Posterior cingulate gyrus (tissue), 11 donors: ENCODE measurements at regions not wholly inside any gene's neighbourhood (a gene's known extent, or its start where the extent isn't known, plus 50 kb on each side); places are given as distances from the start of the nearest gene placed in this dataset.
A peak's percentile ranks its signal among the peaks of the same experiment; 100 is the strongest.

Experiments
- DNase-seq, 10 donors: peaks; one replicate each; pipeline versions ENCODE4 v3.0.0 to v3.0.0-alpha.2; 2020 to 2021; ENCODE audit warnings: mixed read lengths in 3 of 10
- intact Hi-C: fragments of 100-400 bp; cut with DNase I; formaldehyde crosslinking; loops from one replicate; pipeline ENCODE4 v1.15.1; 2023

DNA sequence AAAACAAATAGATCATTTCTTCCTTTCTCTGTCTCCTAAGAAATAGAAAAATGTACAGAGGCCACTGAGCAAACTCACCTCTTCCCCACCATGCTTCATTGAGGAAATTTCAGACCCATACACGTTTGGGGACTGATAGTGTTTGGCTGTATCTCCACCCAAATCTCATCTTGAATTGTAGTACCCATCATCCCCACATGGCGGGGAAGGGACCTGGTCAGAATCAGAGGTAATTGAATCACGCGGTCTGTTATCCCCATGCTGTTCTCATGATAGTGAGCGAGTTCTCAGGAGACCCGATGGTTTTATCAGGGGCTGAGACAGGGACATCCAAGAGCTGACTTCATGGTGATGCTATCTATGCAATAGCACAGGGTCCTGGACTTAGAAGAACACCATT is 1655.8 kb downstream of the MAT2B start:
- DNase-seq = peak in 1 of 10 donors; percentile 48

DNA sequence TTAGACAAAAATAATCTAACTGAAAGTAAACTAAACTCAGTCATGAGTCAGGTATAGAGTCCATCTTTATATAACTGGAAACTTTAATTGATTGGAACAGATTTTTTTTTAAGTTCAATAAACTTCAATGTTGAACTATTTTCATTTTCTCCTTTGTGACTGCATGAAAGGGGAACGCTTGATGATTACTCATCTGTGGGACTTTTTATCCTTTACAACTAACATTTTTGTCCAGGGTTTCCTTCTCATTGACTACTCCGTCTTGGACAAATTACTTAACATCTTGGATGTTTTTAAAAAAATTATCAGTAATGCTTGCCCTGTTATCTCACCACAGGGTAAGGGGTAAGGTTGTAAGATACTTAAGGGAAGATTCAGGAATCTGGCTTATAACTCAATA is 1658.4 kb downstream of the MAT2B start:
- intact Hi-C loops = no loop called here
- DNase-seq = no peak

More for the DNA sequence above, 1655.8 kb downstream of the MAT2B start:
- intact Hi-C loops = no loop called here

DNA sequence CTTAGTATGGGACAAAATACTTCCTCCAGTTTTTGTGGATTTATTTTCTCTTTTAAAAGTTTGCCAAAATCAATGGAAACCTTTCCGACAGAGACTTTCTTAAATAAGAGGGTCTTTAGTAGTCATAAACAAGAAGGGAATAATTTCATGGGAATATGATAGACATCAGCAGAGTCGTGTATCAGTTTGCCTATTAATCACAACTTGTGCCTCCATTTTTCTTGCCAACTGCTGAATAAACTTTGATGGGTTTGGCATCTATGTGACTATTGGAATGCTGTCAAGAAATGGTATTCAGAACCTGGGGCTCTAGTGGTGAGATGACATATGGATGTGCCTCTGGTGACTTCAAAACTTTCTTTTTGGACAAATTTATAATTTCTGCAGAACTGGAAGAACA is 1668.2 kb downstream of the MAT2B start:
- DNase-seq = no peak

GRCh38 chr5:165175041-165175440 is 1669.6 kb downstream of the MAT2B start:
- intact Hi-C loops = no loop called here
- no peak for DNase-seq

More for the DNA sequence above, 1668.2 kb downstream of the MAT2B start:
- intact Hi-C loops = no loop called here

DNA sequence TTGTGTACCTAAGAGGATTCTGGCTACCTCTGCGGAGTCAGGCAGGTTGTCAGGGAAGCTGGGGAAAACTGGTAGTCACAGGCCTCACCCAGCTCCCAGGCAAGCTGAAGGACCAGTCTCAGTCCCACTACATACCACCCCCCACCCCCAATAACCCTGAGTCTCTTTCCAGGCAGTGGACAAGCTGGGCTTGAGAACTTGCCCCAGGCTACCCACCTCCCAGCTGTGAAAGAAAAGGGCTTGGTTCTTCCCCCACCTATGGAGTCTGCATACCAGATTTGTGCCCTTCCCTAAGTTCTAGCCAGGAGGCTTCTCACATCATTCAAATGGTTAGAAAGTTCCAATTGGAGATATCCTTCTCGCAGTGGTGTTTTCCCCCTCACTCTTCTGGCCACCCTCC is 1678.8 kb downstream of the MAT2B start:
- DNase-seq = no peak
- intact Hi-C loops = no loop called here

DNA sequence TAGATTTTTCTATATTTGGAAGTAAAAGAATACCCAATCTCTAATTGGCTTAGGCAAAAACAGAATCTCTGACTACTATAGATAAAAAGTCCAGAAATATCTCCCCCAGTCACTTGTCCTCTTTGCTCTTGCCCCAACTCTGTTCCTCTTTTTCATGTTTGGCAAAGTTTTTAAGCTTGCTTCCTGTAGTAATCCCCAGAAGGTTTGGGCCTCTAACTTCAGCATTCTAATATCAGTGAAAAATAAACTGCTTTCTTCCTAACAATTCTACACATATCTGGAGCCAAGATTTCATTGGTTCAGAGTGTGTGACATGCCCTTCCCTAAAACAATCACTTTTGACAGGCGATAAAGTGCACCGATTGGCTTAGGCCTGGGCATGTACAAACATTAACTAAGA is 1680.3 kb downstream of the MAT2B start:
- intact Hi-C loops = no loop called here
- no peak for DNase-seq

- intact Hi-C loops = no loop called here
- DNase-seq = no peak
Measured at GRCh38 chr5:165187815-165188214, 1682.4 kb downstream of the MAT2B start.

DNA sequence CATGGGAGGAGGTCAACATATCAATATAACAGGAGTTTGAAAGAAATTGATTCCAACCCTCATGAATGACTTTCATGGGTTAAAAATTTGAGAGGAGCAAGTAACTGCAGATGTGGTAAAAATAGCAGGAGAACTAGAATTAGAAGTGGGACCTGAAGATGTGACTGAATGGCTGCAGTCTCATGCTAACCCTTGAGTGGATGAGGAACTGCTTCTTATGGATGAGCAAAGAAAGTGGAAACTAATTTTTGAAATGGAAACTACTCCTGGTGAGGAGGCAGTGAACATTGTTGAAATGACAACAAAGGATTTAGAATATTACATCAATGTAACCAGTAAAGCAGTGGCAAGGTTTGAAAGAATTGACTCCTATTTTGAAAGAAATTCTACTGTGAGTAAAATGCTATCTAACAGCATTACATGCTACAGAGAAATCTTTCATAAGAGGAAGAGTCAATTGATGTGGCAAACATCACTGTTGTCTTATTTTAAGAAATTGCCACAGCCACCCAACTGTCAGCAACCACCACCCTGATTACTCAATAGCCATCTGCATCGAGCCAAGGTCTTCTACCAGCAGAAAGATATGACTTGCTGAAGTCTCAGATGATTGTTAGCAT is 1683.2 kb downstream of the MAT2B start:
- no peak for DNase-seq
- intact Hi-C loops = no loop called here

- intact Hi-C loops = no loop called here
- no peak for DNase-seq
Measured at GRCh38 chr5:165196961-165197360, 1691.5 kb downstream of the MAT2B start.

DNA sequence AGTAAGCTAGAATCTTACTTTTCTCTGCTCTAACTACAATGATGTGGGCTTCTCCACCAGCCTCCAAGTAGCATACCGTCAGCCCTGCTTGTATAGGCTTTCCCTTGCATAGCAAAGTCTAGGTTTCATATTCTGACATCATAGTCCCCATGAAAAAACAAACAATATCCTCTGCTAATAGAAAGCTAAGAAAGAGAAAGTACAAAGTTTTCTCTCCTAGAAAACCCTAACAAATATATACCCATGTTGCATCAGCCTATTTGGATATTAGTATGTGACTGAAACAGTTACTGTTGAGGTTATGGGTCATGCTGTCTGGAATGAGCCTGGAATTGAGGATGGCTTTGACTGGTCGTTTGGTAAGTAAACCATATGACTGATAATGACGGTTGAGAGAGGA is 1696.0 kb downstream of the MAT2B start:
- intact Hi-C loops = no loop called here
- DNase-seq = no peak

DNA sequence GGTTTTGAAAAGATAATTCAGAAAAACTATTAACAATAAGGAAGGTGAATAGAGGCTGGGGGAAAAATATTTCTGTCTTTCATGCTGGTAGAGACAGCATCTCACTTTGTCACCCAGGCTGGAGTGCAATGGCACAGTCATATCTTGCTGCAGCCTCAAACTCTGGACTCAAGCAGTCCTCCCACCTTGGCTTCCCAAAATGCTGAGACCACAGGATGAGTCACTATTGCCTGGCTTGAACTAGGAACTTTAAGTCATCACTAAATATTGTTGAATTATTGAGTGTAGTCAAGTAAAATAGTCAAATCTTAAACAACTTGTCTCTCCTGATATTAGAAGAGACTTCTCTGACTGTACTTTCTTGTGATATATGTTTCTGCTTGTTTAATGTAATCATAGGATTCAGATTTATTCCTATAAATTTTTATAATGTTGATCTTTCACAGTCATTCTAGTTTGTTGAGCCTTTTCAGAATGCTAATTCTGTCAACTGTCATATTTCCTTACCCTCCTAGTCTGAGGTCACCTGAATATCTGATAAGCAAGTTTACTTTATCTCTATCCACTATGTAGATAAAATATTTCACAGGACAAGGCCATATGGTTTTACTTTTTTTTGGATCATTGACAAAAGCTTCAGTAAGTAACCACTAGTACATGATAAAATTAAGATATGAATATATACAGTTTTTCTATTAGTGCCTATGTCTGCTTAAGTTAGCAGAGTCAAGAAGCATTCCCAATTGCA is 1696.5 kb downstream of the MAT2B start:
- intact Hi-C loops = no loop called here
- DNase-seq = peak in 1 of 10 donors; percentile 30

GRCh38 chr5:165202519-165202910 is 1697.1 kb downstream of the MAT2B start:
- intact Hi-C loops = no loop called here
- DNase-seq = no peak

GRCh38 chr5:165209101-165209727 is 1703.8 kb downstream of the MAT2B start:
- no peak for DNase-seq
- intact Hi-C loops = loop anchor here (2.0 to 5.0 kb wide), 3 partner anchors 1196 to 1642 kb away; no protein-coding TSS in a partner anchor

- no peak for DNase-seq
- intact Hi-C loops = no loop called here
Measured at GRCh38 chr5:165224366-165225045, 1719.1 kb downstream of the MAT2B start.

DNA sequence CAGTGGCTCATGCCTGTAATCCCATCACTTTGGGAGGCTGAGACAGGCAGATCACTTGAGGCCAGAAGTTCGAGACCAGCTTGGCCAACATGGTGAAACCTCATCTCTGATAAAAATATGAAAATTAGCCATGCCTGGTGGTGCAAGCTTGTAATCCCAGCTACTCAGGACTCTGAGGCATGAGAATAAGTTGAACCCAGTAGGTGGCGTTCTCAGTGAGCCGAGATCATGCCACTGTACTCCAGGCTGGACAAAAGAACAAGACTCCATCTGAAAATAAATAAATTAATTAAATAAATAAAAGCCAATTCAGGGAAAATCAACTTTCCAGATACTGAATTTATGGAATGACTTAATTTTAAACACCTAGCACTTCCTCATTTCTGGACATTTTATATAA is 1722.1 kb downstream of the MAT2B start:
- no peak for DNase-seq
- intact Hi-C loops = no loop called here

- intact Hi-C loops = no loop called here
- no peak for DNase-seq
Measured at GRCh38 chr5:165228184-165228583, 1722.8 kb downstream of the MAT2B start.

GRCh38 chr5:165231821-165232508 is 1726.5 kb downstream of the MAT2B start:
- intact Hi-C loops = no loop called here
- no peak for DNase-seq

DNA sequence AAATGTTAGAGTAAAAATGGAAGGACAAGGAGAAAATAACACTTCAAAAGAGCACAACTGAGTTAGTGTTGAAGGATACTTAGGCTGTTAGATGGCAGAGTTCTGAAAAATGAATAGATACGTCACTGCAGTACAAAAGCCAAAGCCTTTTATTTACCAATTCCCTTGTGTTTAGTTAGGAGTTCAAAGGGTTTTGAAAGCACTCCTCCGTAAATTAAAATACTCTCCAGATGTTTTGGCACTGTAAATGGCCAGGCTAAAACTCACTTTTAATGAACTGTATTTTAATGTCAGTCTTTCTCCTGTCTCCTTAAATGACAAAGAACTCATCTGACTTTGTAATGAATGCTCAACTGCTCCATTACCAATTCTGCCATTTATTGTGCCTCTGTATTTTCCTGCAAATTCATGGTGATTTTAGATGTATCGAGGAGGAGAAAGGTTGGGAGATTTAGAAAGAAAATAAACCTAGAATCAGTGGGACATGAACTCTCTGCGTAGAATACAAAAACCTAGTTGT is 1727.2 kb downstream of the MAT2B start:
- intact Hi-C loops = no loop called here
- no peak for DNase-seq

GRCh38 chr5:165241811-165242210 is 1736.4 kb downstream of the MAT2B start:
- no peak for DNase-seq
- intact Hi-C loops = no loop called here

DNA sequence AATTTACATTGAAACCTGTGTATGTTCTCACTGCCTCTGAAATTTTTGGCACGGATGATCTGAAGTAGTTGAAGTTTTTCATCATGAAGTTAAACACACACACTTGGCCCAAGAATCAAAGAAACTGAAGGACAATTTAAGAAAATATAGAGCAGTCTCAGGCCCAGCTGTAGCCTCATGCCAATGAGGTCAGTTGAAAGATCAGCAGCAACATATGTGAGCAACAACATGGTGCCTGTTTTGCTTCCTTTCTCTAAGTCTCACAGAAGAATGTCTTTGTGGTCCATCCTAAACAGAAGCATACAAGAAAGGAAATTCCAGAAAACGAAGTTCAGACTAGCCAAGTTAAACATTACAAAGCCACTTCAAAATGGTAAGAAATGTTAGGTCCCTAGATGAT is 1737.2 kb downstream of the MAT2B start:
- intact Hi-C loops = no loop called here
- no peak for DNase-seq
